Epithelial cell of proximal tubule (primary cell): ENCODE measurements at regions not wholly inside any gene's neighbourhood (a gene's known extent, or its start where the extent isn't known, plus 50 kb on each side); places are given as distances from the start of the nearest gene placed in this dataset.
"Not testable (repeated sequence)": the region's sequence is repeated elsewhere in the genome, so short reads cannot be mapped to it uniquely, and the experiment has no call there.

ENCODE experiments used
- DNase-seq: peaks from one replicate; pipeline ENCODE4 v3.0.0-alpha.2; 2011; ENCODE audit warnings: low read depth
- H3K4me3 ChIP-seq: 2 replicates; pipeline ENCODE4 v1.5.1; 2011; ENCODE audit warnings: low read depth, mild to moderate bottlenecking, low read length
- TF ChIP-seq, protein P1 (sequence below): conservative IDR thresholded peaks from 2 replicates; pipeline ENCODE4 v1.5.1; 2012; ENCODE audit warnings: low read depth, mild to moderate bottlenecking, low read length

DNA sequence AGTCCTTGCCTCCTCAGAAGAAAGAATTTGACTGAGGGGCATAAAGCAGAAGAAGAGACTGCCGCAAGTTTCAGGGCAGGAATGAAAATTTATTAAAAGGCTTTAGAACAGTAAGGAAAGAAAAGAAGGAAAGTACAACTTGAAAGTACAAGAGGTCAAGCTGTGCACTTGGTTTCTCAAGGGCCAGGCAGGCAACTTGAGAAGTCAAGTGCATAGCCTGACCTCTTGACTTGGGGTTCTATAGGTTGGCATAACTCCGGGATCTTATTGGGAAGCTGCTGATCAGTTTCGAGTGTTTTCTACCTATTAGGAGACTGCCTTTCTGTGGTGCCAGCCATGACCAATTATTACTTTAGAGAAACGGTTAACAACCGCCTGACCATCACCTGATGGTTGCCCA lies 237.0 kb upstream of the RGS17 start:
- no peak for DNase-seq
- no peak overlapping the region for H3K4me3 ChIP-seq
- TF ChIP-seq, protein P1, sequence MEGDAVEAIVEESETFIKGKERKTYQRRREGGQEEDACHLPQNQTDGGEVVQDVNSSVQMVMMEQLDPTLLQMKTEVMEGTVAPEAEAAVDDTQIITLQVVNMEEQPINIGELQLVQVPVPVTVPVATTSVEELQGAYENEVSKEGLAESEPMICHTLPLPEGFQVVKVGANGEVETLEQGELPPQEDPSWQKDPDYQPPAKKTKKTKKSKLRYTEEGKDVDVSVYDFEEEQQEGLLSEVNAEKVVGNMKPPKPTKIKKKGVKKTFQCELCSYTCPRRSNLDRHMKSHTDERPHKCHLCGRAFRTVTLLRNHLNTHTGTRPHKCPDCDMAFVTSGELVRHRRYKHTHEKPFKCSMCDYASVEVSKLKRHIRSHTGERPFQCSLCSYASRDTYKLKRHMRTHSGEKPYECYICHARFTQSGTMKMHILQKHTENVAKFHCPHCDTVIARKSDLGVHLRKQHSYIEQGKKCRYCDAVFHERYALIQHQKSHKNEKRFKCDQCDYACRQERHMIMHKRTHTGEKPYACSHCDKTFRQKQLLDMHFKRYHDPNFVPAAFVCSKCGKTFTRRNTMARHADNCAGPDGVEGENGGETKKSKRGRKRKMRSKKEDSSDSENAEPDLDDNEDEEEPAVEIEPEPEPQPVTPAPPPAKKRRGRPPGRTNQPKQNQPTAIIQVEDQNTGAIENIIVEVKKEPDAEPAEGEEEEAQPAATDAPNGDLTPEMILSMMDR = no peak

DNA sequence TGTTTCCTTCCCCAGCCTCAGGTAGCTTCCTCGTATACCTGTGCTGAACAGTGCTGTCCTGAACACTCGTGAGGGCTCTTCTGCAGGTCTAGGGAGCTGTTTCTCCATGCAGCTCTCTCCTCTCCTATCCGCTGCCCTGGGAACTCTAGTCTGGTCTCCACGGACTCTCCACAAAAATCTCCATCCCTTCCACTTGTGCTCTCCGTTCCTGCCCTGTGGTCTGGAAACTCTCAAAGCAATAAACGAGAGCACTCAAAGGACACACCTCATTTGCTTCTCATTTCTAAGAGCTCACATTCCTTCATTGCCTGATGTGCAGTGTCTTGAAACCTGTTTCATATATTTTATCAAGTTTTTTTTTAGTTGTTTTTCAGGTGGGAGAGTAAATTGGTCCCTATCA lies 235.9 kb upstream of the RGS17 start:
- H3K4me3 ChIP-seq = no peak overlapping the region
- TF ChIP-seq, protein P1 = no peak
- no peak for DNase-seq

DNA sequence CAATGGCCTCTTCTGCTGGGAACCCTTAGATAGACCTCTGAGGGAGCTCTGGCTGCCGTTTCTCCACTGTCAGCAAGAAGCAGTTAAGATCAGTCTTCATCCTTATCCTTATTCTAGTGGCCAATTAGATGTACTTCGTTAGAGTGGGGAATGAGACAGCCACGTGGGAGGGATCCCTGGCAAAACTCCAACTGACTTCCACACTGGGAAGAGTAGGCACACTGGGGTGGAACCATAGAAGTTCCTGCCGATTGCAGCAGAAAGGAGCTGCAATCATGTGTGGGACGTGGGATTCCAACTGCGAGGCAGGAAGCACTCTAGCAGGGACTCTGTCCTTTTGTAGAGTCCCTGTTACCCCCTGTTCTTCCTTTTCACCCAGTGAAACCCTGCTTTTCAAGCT lies 226.3 kb upstream of the RGS17 start:
- no peak overlapping the region for H3K4me3 ChIP-seq
- TF ChIP-seq, protein P1 = no peak
- no peak for DNase-seq

DNA sequence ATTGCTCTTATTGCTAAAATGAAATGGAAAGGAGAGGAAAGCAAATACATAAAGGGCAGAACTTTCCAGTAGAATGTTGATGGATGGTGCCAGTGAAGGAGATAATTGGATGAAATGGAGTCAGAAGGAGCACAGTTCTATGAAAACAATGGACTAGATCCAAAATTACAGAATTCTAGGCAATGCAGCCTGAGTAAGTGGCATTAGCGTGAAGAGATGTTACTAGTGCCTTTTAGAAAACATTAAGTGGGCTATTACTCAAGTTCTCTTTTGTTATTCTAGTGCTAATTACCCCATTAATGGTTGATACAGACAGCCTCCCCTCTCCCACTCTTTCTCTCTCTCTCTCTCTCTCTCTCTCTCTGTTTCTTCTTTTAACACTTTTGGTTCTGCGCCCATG lies 209.5 kb upstream of the RGS17 start:
- H3K4me3 ChIP-seq = no peak overlapping the region
- TF ChIP-seq, protein P1 = no peak
- DNase-seq = no peak

DNA sequence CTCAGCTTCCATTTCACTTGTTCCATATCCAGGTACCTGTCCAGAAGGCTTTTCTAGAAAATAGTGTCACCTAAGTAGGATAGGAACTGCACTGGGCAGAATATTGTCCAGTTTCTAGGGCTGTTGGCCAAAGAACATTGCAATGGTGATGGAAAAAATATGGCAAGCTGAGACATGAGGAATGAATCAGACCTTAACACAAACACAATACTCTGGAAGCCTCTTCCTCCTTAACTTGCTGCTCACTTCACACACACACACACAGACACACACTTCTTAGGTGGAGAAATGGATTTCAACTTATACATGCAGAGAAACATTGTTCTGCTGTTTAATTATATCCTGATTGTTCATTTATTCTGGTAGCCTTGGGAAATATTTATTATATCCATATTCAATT lies 203.0 kb upstream of the RGS17 start:
- TF ChIP-seq, protein P1 = no peak
- DNase-seq = no peak
- H3K4me3 ChIP-seq = no peak overlapping the region

DNA sequence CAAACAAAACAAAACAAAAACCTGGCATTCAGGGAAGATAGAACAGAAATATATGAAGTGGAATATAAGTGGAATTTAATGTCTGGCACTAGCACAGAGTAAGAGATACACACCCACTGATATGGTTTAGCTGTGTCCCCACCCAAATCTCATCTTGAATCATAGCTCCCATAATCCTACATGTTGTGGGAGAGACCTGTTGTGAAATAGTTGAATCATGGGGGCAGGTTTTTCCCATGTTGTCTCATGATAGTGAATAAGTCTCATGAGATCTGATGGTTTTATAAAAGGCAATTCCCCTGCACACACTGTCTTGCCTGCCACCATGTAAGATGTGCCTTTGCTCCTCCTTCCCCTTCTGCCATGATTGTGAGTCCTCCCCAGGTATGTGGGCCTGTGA lies 200.1 kb upstream of the RGS17 start:
- H3K4me3 ChIP-seq, DNase-seq: not testable (repeated sequence)

DNA sequence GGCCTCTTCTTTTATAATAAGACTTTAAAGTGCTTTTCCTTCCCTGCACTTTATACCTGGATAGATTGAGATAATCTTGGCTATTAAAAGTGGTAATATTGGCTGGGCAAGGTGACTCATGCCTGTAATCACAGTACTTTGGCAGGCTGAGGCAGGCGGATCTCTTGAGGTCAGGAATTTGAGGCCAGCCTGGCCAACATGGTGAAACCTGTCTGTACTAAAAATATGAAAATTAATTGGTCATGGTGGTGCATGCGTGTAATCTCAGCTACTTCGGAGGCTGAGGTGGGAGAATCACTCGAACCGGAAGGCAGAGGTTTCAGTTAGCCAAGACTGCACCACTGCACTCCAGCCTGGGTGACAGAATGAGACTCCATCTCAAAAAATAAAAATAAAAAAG lies 197.1 kb upstream of the RGS17 start:
- TF ChIP-seq, protein P1 = no peak
- no peak for DNase-seq
- H3K4me3 ChIP-seq = no peak overlapping the region

DNA sequence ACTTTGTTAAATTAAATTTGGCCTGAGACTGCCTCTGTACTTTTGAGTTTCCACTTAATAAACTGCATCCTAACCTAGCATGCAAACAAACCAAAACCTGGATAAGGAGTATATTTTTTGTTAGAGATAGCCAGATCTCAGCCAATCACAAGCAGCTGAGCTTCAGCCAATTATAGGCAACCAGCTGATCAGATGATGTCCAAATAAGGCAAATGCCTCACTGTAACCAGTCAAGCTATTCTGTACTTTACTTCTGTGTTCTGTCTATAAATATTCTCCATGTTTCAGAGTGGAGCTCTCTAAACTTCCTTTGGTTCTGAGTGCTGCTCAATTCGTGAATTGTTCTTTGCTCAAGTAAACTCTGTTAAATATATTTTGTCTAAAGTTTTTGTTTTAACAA lies 194.6 kb upstream of the RGS17 start:
- no peak for DNase-seq
- TF ChIP-seq, protein P1 = no peak
- H3K4me3 ChIP-seq = no peak overlapping the region
